ENCODE measurements at regions not wholly inside any gene's neighbourhood (a gene's known extent, or its start where the extent isn't known, plus 50 kb on each side); places are given as distances from the start of the nearest gene placed in this dataset.
"Not testable (repeated sequence)": the region's sequence is repeated elsewhere in the genome, so short reads cannot be mapped to it uniquely, and the experiment has no call there.

GRCh38 chr4:115219315-115219860, 106.0 kb upstream of the NDST4 start:
- DNase-seq (ENCODE audit: low spot score): no peak

- no peak for DNase-seq (ENCODE audit: low spot score)
These were observed 102.5 kb upstream of the NDST4 start for GRCh38 chr4:115215935-115216334.

- DNase-seq (ENCODE audit: low spot score): no peak
These were observed 100.3 kb upstream of the NDST4 start for GRCh38 chr4:115213716-115214115.

GRCh38 chr4:115201042-115201330, 87.6 kb upstream of the NDST4 start:
- DNase-seq (ENCODE audit: low spot score): no peak

GRCh38 chr4:115200201-115201041, 87.0 kb upstream of the NDST4 start:
- not testable (repeated sequence) for DNase-seq (ENCODE audit: low spot score)

- not testable (repeated sequence) for DNase-seq (ENCODE audit: low spot score)
These were observed 81.2 kb upstream of the NDST4 start for GRCh38 chr4:115194612-115195011.

GRCh38 chr4:115190529-115190928, 77.1 kb upstream of the NDST4 start:
- no peak for DNase-seq (ENCODE audit: low spot score)

- no peak for DNase-seq (ENCODE audit: low spot score)
These were observed 73.7 kb upstream of the NDST4 start for GRCh38 chr4:115187136-115187535.

- not testable (repeated sequence) for DNase-seq (ENCODE audit: low spot score)
These were observed 66.1 kb upstream of the NDST4 start for GRCh38 chr4:115179438-115180062.

- not testable (repeated sequence) for DNase-seq (ENCODE audit: low spot score)
These were observed 65.3 kb upstream of the NDST4 start for GRCh38 chr4:115178687-115179086.

GRCh38 chr4:115171220-115171619, 57.8 kb upstream of the NDST4 start:
- no peak for DNase-seq (ENCODE audit: low spot score)

- no peak for DNase-seq (ENCODE audit: low spot score)
These were observed 52.1 kb upstream of the NDST4 start for GRCh38 chr4:115165503-115165902.
